Nephron progenitor cell (in vitro differentiated cells): ENCODE measurements at regions not wholly inside any gene's neighbourhood (a gene's known extent, or its start where the extent isn't known, plus 50 kb on each side); places are given as distances from the start of the nearest gene placed in this dataset.

Experiments used
- DNase-seq: peaks from one replicate; pipeline ENCODE4 v3.0.0; 2021
- H3K27ac Mint-ChIP-seq: 2 replicates; pipeline ENCODE4 v1.8.0; 2021; ENCODE audit warnings: mild to moderate bottlenecking, moderate library complexity, mixed read lengths
- H3K27me3 Mint-ChIP-seq: 2 replicates; pipeline ENCODE4 v1.8.0; 2021; ENCODE audit warnings: mild to moderate bottlenecking, low read depth, mixed read lengths; ENCODE audit not compliant: poor library complexity
- H3K36me3 Mint-ChIP-seq: 2 replicates; pipeline ENCODE4 v1.8.0; 2021; ENCODE audit warnings: low read depth, mixed read lengths
- H3K4me1 Mint-ChIP-seq: 2 replicates; pipeline ENCODE4 v1.8.0; 2021; ENCODE audit warnings: mixed read lengths
- H3K4me3 Mint-ChIP-seq: 2 replicates; pipeline ENCODE4 v1.8.0; 2021; ENCODE audit warnings: mild to moderate bottlenecking, moderate library complexity, mixed read lengths
- H3K9me3 Mint-ChIP-seq: 2 replicates; pipeline ENCODE4 v1.8.0; 2021; ENCODE audit warnings: mild to moderate bottlenecking, moderate library complexity, mixed read lengths
- CTCF ChIP-seq: fragments of 200-600 bp; sonication (generic); IDR thresholded peaks from 2 replicates; pipeline ENCODE4 v1.5.0; 2021; ENCODE audit warnings: antibody characterized with exemption

DNA sequence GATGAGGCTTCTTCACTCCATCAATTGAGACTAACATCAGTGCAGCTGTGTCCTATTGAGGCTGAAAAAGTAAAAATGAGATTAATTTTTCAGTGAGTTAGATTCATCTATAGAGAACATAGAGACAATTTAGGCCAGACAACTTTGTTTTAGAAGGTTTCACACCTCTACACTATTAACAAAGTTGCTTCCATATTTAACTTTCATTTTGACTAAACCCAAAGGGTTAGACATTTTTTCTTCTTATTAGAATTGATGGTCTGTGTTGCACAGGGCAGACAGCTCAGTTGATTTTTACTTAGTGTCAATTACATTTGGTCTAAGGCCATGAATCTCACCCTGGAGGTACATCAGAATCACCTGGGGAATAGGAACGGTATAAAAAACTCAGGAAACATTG is 130.2 kb upstream of the NXPH2 start:
- Mint-ChIP-seq H3K4me1 (no peaks in the 10 kb centered on the region), H3K4me3 (no peak overlapping the region), H3K27me3 (no peaks in the 10 kb centered on the region), H3K9me3 (peaks cover 13% of the 10 kb centered on the region), H3K27ac (no peak overlapping the region), H3K36me3 (no peaks in the 10 kb centered on the region)
- DNase-seq = no peak
- no peak for TF ChIP-seq CTCF

- Mint-ChIP-seq H3K36me3 (no peaks in the 10 kb centered on the region), H3K27ac (no peak overlapping the region), H3K4me1 (no peaks in the 10 kb centered on the region), H3K4me3 (no peak overlapping the region), H3K9me3 (peaks cover 2% of the 10 kb centered on the region), H3K27me3 (no peaks in the 10 kb centered on the region)
- DNase-seq = no peak
- no peak for TF ChIP-seq CTCF
Observed at GRCh38 chr2:138906549-138906948, 126.4 kb upstream of the NXPH2 start.

DNA sequence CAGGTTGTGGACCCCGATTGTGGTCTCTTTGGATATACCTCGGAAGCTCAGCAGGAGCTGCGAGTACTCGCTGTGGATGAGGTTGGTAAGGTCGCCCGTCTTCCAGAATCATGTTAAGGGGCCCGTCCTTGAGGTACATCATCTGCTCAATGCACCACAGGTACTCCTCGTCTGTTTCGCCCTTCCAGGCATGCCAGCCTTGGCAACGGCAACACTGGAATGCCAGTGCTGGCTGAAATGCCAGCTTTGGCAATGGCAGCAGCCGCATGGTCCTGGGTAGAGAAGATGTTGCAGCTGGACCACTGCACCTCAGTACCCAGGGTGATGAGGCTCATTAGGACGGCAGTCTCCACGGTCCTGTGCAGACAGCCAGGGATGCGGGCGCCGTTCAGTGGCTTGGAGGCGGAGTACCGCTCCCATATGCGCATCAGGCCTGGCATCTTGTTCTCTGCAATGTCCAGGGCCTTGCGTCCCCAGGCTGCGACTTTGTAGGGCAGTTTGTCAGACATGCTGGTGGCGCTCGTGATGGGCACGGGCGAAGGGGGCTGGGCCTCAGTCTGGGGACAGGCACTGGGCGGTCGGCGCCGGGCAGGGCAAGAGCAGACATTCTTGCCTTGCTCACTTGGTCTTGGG is 122.2 kb upstream of the NXPH2 start:
- no peak for DNase-seq
- no peaks in the 10 kb centered on the region for H3K9me3 Mint-ChIP-seq
- no peaks in the 10 kb centered on the region for H3K36me3 Mint-ChIP-seq
- no peaks in the 10 kb centered on the region for H3K27me3 Mint-ChIP-seq
- H3K27ac Mint-ChIP-seq = no peak overlapping the region
- H3K4me1 Mint-ChIP-seq = no peaks in the 10 kb centered on the region
- no peak overlapping the region for H3K4me3 Mint-ChIP-seq
- TF ChIP-seq CTCF = no peak

DNA sequence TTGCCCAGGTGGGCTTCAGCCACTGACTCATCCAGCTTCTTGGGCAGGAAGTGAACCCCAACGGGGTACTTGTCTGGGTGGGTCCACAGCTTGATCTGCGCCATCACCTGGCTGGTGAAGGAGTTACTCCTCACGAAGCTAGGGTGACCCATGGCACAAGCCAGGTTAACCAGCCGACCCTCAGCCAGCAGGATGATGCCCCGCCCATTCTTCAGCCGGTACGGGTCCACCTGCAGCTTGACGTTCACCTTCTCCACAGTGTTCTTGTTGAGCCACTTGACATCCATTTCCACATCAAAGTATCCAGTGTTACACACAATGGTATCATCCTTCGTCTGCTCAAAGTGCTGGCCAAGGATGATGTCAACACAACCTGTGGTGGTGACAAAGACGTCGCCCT is 121.3 kb upstream of the NXPH2 start:
- no peaks in the 10 kb centered on the region for H3K4me1 Mint-ChIP-seq
- no peaks in the 10 kb centered on the region for H3K27me3 Mint-ChIP-seq
- H3K4me3 Mint-ChIP-seq = no peak overlapping the region
- H3K27ac Mint-ChIP-seq = no peak overlapping the region
- no peak for TF ChIP-seq CTCF
- no peaks in the 10 kb centered on the region for H3K36me3 Mint-ChIP-seq
- no peak for DNase-seq
- H3K9me3 Mint-ChIP-seq = no peaks in the 10 kb centered on the region

- H3K27me3 Mint-ChIP-seq = no peaks in the 10 kb centered on the region
- no peaks in the 10 kb centered on the region for H3K9me3 Mint-ChIP-seq
- H3K4me1 Mint-ChIP-seq = no peaks in the 10 kb centered on the region
- no peaks in the 10 kb centered on the region for H3K36me3 Mint-ChIP-seq
- no peak for TF ChIP-seq CTCF
- DNase-seq = no peak
- no peak overlapping the region for H3K4me3 Mint-ChIP-seq
- H3K27ac Mint-ChIP-seq = no peak overlapping the region
Observed at GRCh38 chr2:138898855-138899254, 118.7 kb upstream of the NXPH2 start.

GRCh38 chr2:138897274-138897673 is 117.1 kb upstream of the NXPH2 start:
- no peaks in the 10 kb centered on the region for H3K4me1 Mint-ChIP-seq
- H3K27ac Mint-ChIP-seq = no peak overlapping the region
- no peak for TF ChIP-seq CTCF
- no peaks in the 10 kb centered on the region for H3K36me3 Mint-ChIP-seq
- no peaks in the 10 kb centered on the region for H3K27me3 Mint-ChIP-seq
- H3K4me3 Mint-ChIP-seq = no peak overlapping the region
- no peaks in the 10 kb centered on the region for H3K9me3 Mint-ChIP-seq
- no peak for DNase-seq
